ENCODE measurements at regions not wholly inside any gene's neighbourhood (a gene's known extent, or its start where the extent isn't known, plus 50 kb on each side); places are given as distances from the start of the nearest gene placed in this dataset.
"Not testable (repeated sequence)": the region's sequence is repeated elsewhere in the genome, so short reads cannot be mapped to it uniquely, and the experiment has no call there.

DNA sequence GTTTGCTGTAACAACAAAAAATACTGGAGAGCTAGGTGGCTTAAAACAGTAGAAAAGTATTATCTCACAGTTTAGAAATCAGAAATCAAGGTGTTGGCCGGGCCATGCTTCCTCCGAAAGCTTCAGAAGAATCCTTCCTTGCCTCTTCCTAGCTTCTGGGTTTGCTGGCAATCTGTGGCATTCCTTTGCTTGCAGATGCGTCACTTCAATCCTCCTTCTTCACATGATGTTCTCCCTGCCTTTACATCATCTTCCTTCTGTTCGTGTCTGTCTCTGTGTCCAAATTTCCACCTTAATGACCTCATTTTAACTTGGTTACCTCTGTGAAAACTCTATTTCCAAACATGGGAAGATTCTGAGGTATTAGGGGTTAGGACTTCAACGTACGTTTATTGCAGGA is 90.4 kb upstream of the CHD1 start:
- Histone ChIP-seq H3K27ac (no peak overlapping the region), H3K4me1 (no peaks in the 10 kb centered on the region), H3K9me3 (no peaks in the 10 kb centered on the region), H3K4me3 (no peak overlapping the region), H3K27me3 (no peaks in the 10 kb centered on the region), H3K36me3 (no peaks in the 10 kb centered on the region)
- TF ChIP-seq POLR2A (IDR thresholded peaks at IDR 0.05) (no peak), POLR2AphosphoS5 (IDR thresholded peaks at IDR 0.05) (no peak)
- TF ChIP-seq, protein P1, sequence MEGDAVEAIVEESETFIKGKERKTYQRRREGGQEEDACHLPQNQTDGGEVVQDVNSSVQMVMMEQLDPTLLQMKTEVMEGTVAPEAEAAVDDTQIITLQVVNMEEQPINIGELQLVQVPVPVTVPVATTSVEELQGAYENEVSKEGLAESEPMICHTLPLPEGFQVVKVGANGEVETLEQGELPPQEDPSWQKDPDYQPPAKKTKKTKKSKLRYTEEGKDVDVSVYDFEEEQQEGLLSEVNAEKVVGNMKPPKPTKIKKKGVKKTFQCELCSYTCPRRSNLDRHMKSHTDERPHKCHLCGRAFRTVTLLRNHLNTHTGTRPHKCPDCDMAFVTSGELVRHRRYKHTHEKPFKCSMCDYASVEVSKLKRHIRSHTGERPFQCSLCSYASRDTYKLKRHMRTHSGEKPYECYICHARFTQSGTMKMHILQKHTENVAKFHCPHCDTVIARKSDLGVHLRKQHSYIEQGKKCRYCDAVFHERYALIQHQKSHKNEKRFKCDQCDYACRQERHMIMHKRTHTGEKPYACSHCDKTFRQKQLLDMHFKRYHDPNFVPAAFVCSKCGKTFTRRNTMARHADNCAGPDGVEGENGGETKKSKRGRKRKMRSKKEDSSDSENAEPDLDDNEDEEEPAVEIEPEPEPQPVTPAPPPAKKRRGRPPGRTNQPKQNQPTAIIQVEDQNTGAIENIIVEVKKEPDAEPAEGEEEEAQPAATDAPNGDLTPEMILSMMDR (IDR thresholded peaks at IDR 0.05), result no peak
- DNase-seq (ENCODE audit: low spot score in 2 of 2), result no peak
- intact Hi-C loops (cut with DNase I; ENCODE audit: low total_unique reads), result no loop called here

GRCh38 chr5:99010294-99010693 is 81.5 kb upstream of the CHD1 start:
- H3K4me3 ChIP-seq, result no peak overlapping the region
- no peaks in the 10 kb centered on the region for H3K36me3 ChIP-seq
- H3K27me3 ChIP-seq, result no peaks in the 10 kb centered on the region
- H3K9me3 ChIP-seq, result no peaks in the 10 kb centered on the region
- intact Hi-C loops (cut with DNase I; ENCODE audit: low total_unique reads), result no loop called here
- no peak for DNase-seq (ENCODE audit: low spot score in 2 of 2)
- H3K4me1 ChIP-seq, result no peaks in the 10 kb centered on the region
- H3K27ac ChIP-seq, result no peak overlapping the region
- TF ChIP-seq POLR2A (IDR thresholded peaks at IDR 0.05) (no peak), POLR2AphosphoS5 (IDR thresholded peaks at IDR 0.05) (no peak)
- TF ChIP-seq, protein P1 (IDR thresholded peaks at IDR 0.05), result no peak

DNA sequence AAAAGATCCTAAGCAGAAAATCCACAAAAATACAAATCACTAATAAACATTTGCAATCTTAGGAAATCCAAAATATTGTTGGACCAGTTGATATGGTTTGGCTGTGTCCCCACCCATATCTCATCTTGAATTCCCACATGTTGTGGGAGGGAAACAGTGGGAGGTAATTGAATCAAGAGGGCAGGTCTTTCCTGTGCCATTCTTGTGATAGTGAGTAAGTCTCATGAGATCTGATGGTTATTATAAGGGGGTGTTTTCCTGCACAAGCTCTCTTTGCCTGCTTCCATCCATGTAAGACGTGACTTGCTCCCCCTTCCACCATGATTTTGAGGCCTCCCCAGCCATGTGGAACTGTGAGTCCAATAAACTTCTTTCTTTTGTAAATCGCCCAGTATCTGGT is 79.2 kb upstream of the CHD1 start:
- H3K4me1 ChIP-seq; H3K27ac ChIP-seq; H3K9me3 ChIP-seq; H3K27me3 ChIP-seq; H3K36me3 ChIP-seq; DNase-seq (ENCODE audit: low spot score in 2 of 2); H3K4me3 ChIP-seq; intact Hi-C loops (cut with DNase I; ENCODE audit: low total_unique reads): not testable (repeated sequence)

GRCh38 chr5:99005506-99005905 is 76.7 kb upstream of the CHD1 start:
- intact Hi-C loops (cut with DNase I; ENCODE audit: low total_unique reads), result no loop called here
- Histone ChIP-seq H3K4me1 (no peaks in the 10 kb centered on the region), H3K27me3 (no peaks in the 10 kb centered on the region), H3K4me3 (no peak overlapping the region), H3K9me3 (no peaks in the 10 kb centered on the region), H3K36me3 (no peaks in the 10 kb centered on the region), H3K27ac (no peak overlapping the region)
- no peak for DNase-seq (ENCODE audit: low spot score in 2 of 2)
- TF ChIP-seq, protein P1 (IDR thresholded peaks at IDR 0.05), result no peak
- TF ChIP-seq POLR2AphosphoS5 (IDR thresholded peaks at IDR 0.05) (no peak), POLR2A (IDR thresholded peaks at IDR 0.05) (no peak)

- intact Hi-C loops (cut with DNase I; ENCODE audit: low total_unique reads), result no loop called here
- no peaks in the 10 kb centered on the region for H3K4me1 ChIP-seq
- H3K36me3 ChIP-seq, result no peaks in the 10 kb centered on the region
- no peaks in the 10 kb centered on the region for H3K9me3 ChIP-seq
- H3K27ac ChIP-seq, result no peak overlapping the region
- no peak for DNase-seq (ENCODE audit: low spot score in 2 of 2)
- H3K27me3 ChIP-seq, result no peaks in the 10 kb centered on the region
- TF ChIP-seq POLR2A (IDR thresholded peaks at IDR 0.05), result no peak
- no peak for TF ChIP-seq POLR2AphosphoS5 (IDR thresholded peaks at IDR 0.05)
- TF ChIP-seq, protein P1 (IDR thresholded peaks at IDR 0.05), result no peak
- no peak overlapping the region for H3K4me3 ChIP-seq
These were observed 76.2 kb upstream of the CHD1 start for GRCh38 chr5:99004960-99005359.

DNA sequence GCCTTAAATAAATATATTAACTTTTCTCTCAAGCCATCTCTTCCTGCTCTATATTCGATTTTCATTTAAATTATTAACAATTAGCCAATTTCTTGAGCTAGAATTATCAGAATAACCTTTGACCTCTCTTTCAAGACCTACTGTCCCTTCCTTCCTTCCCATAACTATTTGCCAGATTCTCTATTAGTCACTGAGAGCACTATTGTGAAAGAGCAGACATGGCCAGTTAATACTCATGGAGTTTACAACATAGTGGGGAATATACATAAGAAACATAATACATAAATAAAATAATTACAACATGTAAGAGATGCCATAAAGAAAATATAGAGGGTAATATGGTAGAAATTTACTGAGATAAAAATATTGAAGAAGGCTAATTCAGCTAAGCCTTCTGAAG is 72.1 kb upstream of the CHD1 start:
- intact Hi-C loops (cut with DNase I; ENCODE audit: low total_unique reads), result no loop called here
- no peaks in the 10 kb centered on the region for H3K4me1 ChIP-seq
- H3K36me3 ChIP-seq, result no peaks in the 10 kb centered on the region
- H3K9me3 ChIP-seq, result no peaks in the 10 kb centered on the region
- no peak for DNase-seq (ENCODE audit: low spot score in 2 of 2)
- TF ChIP-seq, protein P1 (IDR thresholded peaks at IDR 0.05), result no peak
- TF ChIP-seq POLR2AphosphoS5 (IDR thresholded peaks at IDR 0.05), result no peak
- TF ChIP-seq POLR2A (IDR thresholded peaks at IDR 0.05), result no peak
- no peaks in the 10 kb centered on the region for H3K27me3 ChIP-seq
- no peak overlapping the region for H3K4me3 ChIP-seq
- no peak overlapping the region for H3K27ac ChIP-seq
